Transverse colon (tissue), 4 donors: ENCODE measurements at regions not wholly inside any gene's neighbourhood (a gene's known extent, or its start where the extent isn't known, plus 50 kb on each side); places are given as distances from the start of the nearest gene placed in this dataset.

ENCODE experiments used
- EP300 ChIP-seq: sonication (generic); formaldehyde crosslinking; IDR thresholded peaks from one replicate; pipeline ENCODE4 v1.6.1; 2017; ENCODE audit warnings: antibody characterized with exemption, low read depth
- POLR2A ChIP-seq: fragments of 450-650 bp; IDR thresholded peaks from one replicate; pipeline ENCODE4 v1.6.1; 2016; ENCODE audit warnings: antibody characterized with exemption, mild to moderate bottlenecking, moderate library complexity
- POLR2AphosphoS5 ChIP-seq, 3 donors: sonication (generic); formaldehyde crosslinking; IDR thresholded peaks; one replicate each; pipeline ENCODE4 v1.6.1; 2016; ENCODE audit warnings: antibody characterized with exemption in 3 of 3
- TF ChIP-seq, protein P1 (sequence below), 5 experiments: fragments of 200-600 bp in 3 of 5; fragments of 450-650 bp in 2 of 5; sonication (generic) in 3 of 5; IDR thresholded peaks; 1 replicate in 2 of 5; 2 replicates in 3 of 5; pipeline ENCODE4 v1.5.1; 2016 to 2017; ENCODE audit warnings: antibody characterized with exemption in 5 of 5, inconsistent platforms in 3 of 5, mild to moderate bottlenecking in 2 of 5, moderate library complexity in 1 of 5

DNA sequence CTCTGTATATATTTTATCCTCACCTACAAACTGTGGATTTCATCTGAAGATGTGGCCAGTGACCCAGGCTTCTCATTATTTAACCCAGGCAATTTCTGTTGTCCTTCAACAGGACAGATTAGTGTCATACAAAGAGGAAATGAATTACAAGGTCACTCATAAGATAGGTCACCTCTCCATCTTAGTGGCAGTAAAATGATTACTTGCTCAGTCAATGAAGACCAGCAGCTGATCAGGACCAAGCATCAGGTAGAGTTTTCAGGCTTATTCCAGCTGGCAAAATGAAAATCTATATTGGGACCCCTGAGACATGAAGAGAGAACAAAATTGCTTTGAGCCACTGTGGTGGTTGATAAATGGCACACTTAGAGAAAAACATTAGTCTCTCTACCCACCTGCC is 135.2 kb upstream of the PRDM9 start:
- no peak for TF ChIP-seq POLR2A
- TF ChIP-seq, protein P1, sequence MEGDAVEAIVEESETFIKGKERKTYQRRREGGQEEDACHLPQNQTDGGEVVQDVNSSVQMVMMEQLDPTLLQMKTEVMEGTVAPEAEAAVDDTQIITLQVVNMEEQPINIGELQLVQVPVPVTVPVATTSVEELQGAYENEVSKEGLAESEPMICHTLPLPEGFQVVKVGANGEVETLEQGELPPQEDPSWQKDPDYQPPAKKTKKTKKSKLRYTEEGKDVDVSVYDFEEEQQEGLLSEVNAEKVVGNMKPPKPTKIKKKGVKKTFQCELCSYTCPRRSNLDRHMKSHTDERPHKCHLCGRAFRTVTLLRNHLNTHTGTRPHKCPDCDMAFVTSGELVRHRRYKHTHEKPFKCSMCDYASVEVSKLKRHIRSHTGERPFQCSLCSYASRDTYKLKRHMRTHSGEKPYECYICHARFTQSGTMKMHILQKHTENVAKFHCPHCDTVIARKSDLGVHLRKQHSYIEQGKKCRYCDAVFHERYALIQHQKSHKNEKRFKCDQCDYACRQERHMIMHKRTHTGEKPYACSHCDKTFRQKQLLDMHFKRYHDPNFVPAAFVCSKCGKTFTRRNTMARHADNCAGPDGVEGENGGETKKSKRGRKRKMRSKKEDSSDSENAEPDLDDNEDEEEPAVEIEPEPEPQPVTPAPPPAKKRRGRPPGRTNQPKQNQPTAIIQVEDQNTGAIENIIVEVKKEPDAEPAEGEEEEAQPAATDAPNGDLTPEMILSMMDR (IDR thresholded peaks at IDR 0.05), result no peak
- TF ChIP-seq POLR2AphosphoS5 (IDR thresholded peaks at IDR 0.05), result no peak
- TF ChIP-seq EP300, result no peak
